HepG2 (cell line): ENCODE measurements at regions not wholly inside any gene's neighbourhood (a gene's known extent, or its start where the extent isn't known, plus 50 kb on each side); places are given as distances from the start of the nearest gene placed in this dataset.

Source experiments
- ATAC-seq: fragments of 200-7000 bp; cut with Tn5 transposase; 3 replicates; pipeline ENCODE4 v1.9.1; 2020; ENCODE audit warnings: mild to moderate bottlenecking, moderate library complexity
- BruUV-seq: library from RNA; stranded (reverse); fragments of 400-500 nt; replicated peaks from 2 replicates; lab custom pipeline; 2021; lab: Mats Ljungman, UMichigan
- CTCF ChIA-PET: fragments of 300-600 bp; formaldehyde crosslinking; extraction: SDS; loops from one replicate; lab custom pipeline; 2021; ENCODE audit warnings: low total read pairs, inconsistent platforms, low intra/inter-chr PET ratio; lab: Yijun Ruan, JAX
- POLR2A ChIA-PET: fragments of 350-600 bp; sonication (Branson Sonifier 250); formaldehyde crosslinking; loops from one replicate; lab custom pipeline; 2020; ENCODE audit warnings: antibody characterized with exemption, inconsistent platforms; lab: Yijun Ruan, JAX
- DNase-seq: peaks from one replicate; pipeline ENCODE4 v3.0.0-alpha.2; 2015; ENCODE audit warnings: low spot score
- FAIRE-seq: peaks from 3 replicates; lab custom pipeline; 2011; peaks lifted over from hg19 to GRCh38; lab: Jason Lieb, UNC
- H2AFZ ChIP-seq: one replicate; pipeline ENCODE4 v1.6.1; 2011; ENCODE audit warnings: low read length, inconsistent platforms
- H3K27ac ChIP-seq: fragments of 300-600 bp; 3 replicates; pipeline ENCODE4 v1.8.0; 2011; ENCODE audit warnings: mixed run types, mild to moderate bottlenecking, mixed read lengths, low read length, inconsistent platforms; ENCODE audit not compliant: insufficient read depth; ENCODE audit errors: extremely low read length
- H3K27me3 ChIP-seq, 2 experiments: fragments of 200-600 bp in 1 of 2; 2 replicates in 1 of 2; 3 replicates in 1 of 2; pipeline versions ENCODE4 v1.6.0 to v1.8.0; 2011; ENCODE audit warnings: low read length in 2 of 2, mild to moderate bottlenecking in 2 of 2, moderate library complexity in 2 of 2, inconsistent platforms in 1 of 2; ENCODE audit not compliant: insufficient read depth in 2 of 2, control insufficient read depth in 1 of 2
- H3K36me3 ChIP-seq, 2 experiments: fragments of 200-600 bp in 1 of 2; replicated peaks in 1 of 2; 2 replicates in 1 of 2; 3 replicates in 1 of 2; pipeline versions ENCODE4 v1.5.1 to v1.8.0; 2011; ENCODE audit warnings: low read length in 2 of 2, inconsistent platforms in 1 of 2; ENCODE audit not compliant: insufficient read depth in 2 of 2, control insufficient read depth in 1 of 2
- H3K4me1 ChIP-seq: 2 replicates; pipeline ENCODE4 v1.5.1; 2012; ENCODE audit warnings: low read length, inconsistent platforms; ENCODE audit not compliant: insufficient read depth
- H3K4me2 ChIP-seq: 2 replicates; pipeline ENCODE4 v1.6.0; 2011; ENCODE audit warnings: low read depth, low read length, inconsistent platforms
- H3K4me3 ChIP-seq, 3 experiments: fragments of 200-600 bp in 1 of 3; sonication (generic), shearing (Covaris generic) in 1 of 3; replicated peaks in 1 of 3; 2 replicates each; pipeline ENCODE4 v1.5.1; 2011 to 2016; ENCODE audit warnings: low read length in 3 of 3, inconsistent platforms in 2 of 3, low read depth in 2 of 3, mild to moderate bottlenecking in 2 of 3, control low read depth in 1 of 3, mixed read lengths in 1 of 3; ENCODE audit not compliant: insufficient read depth in 1 of 3
- H3K79me2 ChIP-seq: one replicate; pipeline ENCODE4 v1.6.1; 2011; ENCODE audit warnings: low read length, inconsistent platforms; ENCODE audit not compliant: insufficient read depth
- H3K9ac ChIP-seq: 2 replicates; pipeline ENCODE4 v1.6.0; 2011; ENCODE audit warnings: mild to moderate bottlenecking, low read depth, low read length, inconsistent platforms; ENCODE audit not compliant: insufficient read depth
- H3K9me3 ChIP-seq: 2 replicates; pipeline ENCODE4 v1.5.1; 2012; ENCODE audit warnings: mild to moderate bottlenecking, low read length
- H4K20me1 ChIP-seq: 2 replicates; pipeline ENCODE4 v1.6.0; 2011; ENCODE audit warnings: inconsistent platforms, mild to moderate bottlenecking, low read length, moderate library complexity; ENCODE audit not compliant: insufficient read depth
- ARNT2 ChIP-seq: sonication (generic); formaldehyde crosslinking; IDR thresholded peaks from 2 replicates; pipeline ENCODE4 v1.8.0; 2022; ENCODE audit warnings: mild to moderate bottlenecking, low read depth, missing genetic modification reagents, moderate library complexity
- BRCA1 ChIP-seq: sonication (generic); formaldehyde crosslinking; IDR thresholded peaks from 2 replicates; pipeline ENCODE4 v1.4.0; 2020; ENCODE audit warnings: missing genetic modification reagents
- DPF2 ChIP-seq: sonication (generic); formaldehyde crosslinking; IDR thresholded peaks from 2 replicates; pipeline ENCODE4 v1.4.0; 2020; ENCODE audit warnings: mild to moderate bottlenecking, low read depth, missing genetic modification reagents, borderline replicate concordance
- ETV5 ChIP-seq: IDR thresholded peaks from 2 replicates; pipeline ENCODE4 v1.6.1; 2018; ENCODE audit warnings: missing biosample characterization, missing genetic modification reagents, inconsistent platforms, borderline replicate concordance
- FLYWCH1 ChIP-seq: sonication (generic); formaldehyde crosslinking; IDR thresholded peaks from 2 replicates; pipeline ENCODE4 v1.8.1; 2023; ENCODE audit warnings: mild to moderate bottlenecking, missing genetic modification reagents
- GPN1 ChIP-seq: sonication (generic); formaldehyde crosslinking; IDR thresholded peaks from 2 replicates; pipeline ENCODE4 v1.5.1; 2020; ENCODE audit warnings: missing genetic modification reagents, borderline replicate concordance
- NFE2 ChIP-seq: sonication (generic); formaldehyde crosslinking; IDR thresholded peaks from 2 replicates; pipeline ENCODE4 v1.4.0; 2020; ENCODE audit warnings: missing genetic modification reagents
- NR2F6 ChIP-seq, 2 experiments: IDR thresholded peaks; 2 replicates each; pipeline ENCODE4 v1.6.1; 2016; ENCODE audit warnings: antibody characterized with exemption in 1 of 2, mild to moderate bottlenecking in 1 of 2
- POLR2G ChIP-seq: fragments of 200-400 bp; formaldehyde crosslinking; IDR thresholded peaks from 2 replicates; pipeline ENCODE4 v1.6.1; 2018; ENCODE audit warnings: mild to moderate bottlenecking, low read depth, low read length, moderate library complexity
- RXRB ChIP-seq: IDR thresholded peaks from 2 replicates; pipeline ENCODE4 v1.6.1; 2016; ENCODE audit warnings: borderline replicate concordance, missing genetic modification reagents, missing compliant biosample characterization
- ZBTB25 ChIP-seq: IDR thresholded peaks from 2 replicates; pipeline ENCODE4 v1.6.1; 2018; ENCODE audit warnings: missing genetic modification reagents
- ZNF329 ChIP-seq: sonication (generic); formaldehyde crosslinking; IDR thresholded peaks from 2 replicates; pipeline ENCODE4 v1.9.0; 2021; ENCODE audit warnings: low read depth, mild to moderate bottlenecking, missing genetic modification reagents
- WGBS: methylation state at CpG from one replicate; pipeline ENCODE4 v1.1.6; 2017; ENCODE audit warnings: low lambda C conversion rate; 5-methylcytosine and 5-hydroxymethylcytosine counted together
- in situ Hi-C: cut with HindIII; loops from 2 replicates; pipeline ENCODE4 v1.10.0; 2017; ENCODE audit warnings: low pct_unique_long_range_greater_than_20kb; ENCODE audit not compliant: extremely low pct_ligation_motif_present
- intact Hi-C: fragments of 100-400 bp; cut with micrococcal nuclease; formaldehyde crosslinking; loops from one replicate; pipeline ENCODE4 v1.10.0; 2022; ENCODE audit not compliant: unreplicated experiment

GRCh38 chr14:28975084-28975483, 208.5 kb downstream of the FOXG1 start:
- no peak overlapping the region for H2AFZ ChIP-seq
- no peak overlapping the region for H3K9ac ChIP-seq
- H3K4me2 ChIP-seq, result no peak overlapping the region
- FAIRE-seq (no peak), DNase-seq (no peak)
- intact Hi-C loops, result no loop called here
- BruUV-seq, result no TSS peak
- peaks cover 57% of the 10 kb centered on the region for H3K9me3 ChIP-seq
- CTCF ChIA-PET, result no interaction called here
- TF ChIP-seq ZNF329 (CRISPR knock-in tag), result no peak
- TF ChIP-seq, all 625 proteins: peak for 0
- Histone ChIP-seq H3K79me2 (no peaks in the 10 kb centered on the region), H4K20me1 (no peaks in the 10 kb centered on the region), H3K27me3 (no peaks in the 10 kb centered on the region), H3K27ac (no peak overlapping the region), H3K4me1 (no peaks in the 10 kb centered on the region), H3K4me3 (no peak overlapping the region), H3K36me3 (no peaks in the 10 kb centered on the region)
- 0% methylated on average over 1 of the region's 1 CpG for WGBS
- in situ Hi-C loops, result no loop called here
- no peak for ATAC-seq
- POLR2A ChIA-PET, result no interaction called here

- POLR2A ChIA-PET, result no interaction called here
- Histone ChIP-seq H3K9ac (no peak overlapping the region), H2AFZ (no peak overlapping the region), H3K36me3 (no peaks in the 10 kb centered on the region), H4K20me1 (no peaks in the 10 kb centered on the region), H3K4me2 (no peak overlapping the region), H3K27me3 (no peaks in the 10 kb centered on the region), H3K4me1 (no peaks in the 10 kb centered on the region), H3K9me3 (peaks cover 94% of the 10 kb centered on the region), H3K4me3 (no peak overlapping the region), H3K79me2 (no peaks in the 10 kb centered on the region), H3K27ac (no peak overlapping the region)
- no TSS peak for BruUV-seq
- FAIRE-seq (no peak), ATAC-seq (no peak), DNase-seq (no peak)
- CTCF ChIA-PET, result no interaction called here
- intact Hi-C loops (no loop called here), in situ Hi-C loops (no loop called here)
- TF ChIP-seq GPN1 (CRISPR knock-in tag) (no peak), NFE2 (CRISPR knock-in tag) (no peak), ETV5 (CRISPR knock-in tag) (no peak), ARNT2 (CRISPR knock-in tag) (no peak), POLR2G (no peak), ZBTB25 (no peak), RXRB (CRISPR knock-in tag) (no peak), FLYWCH1 (CRISPR knock-in tag) (no peak), DPF2 (CRISPR knock-in tag) (no peak), NR2F6 (IDR thresholded peaks at IDR 0.05) (no peak), NR2F6 (CRISPR knock-in tag; IDR thresholded peaks at IDR 0.05) (no peak), BRCA1 (CRISPR knock-in tag) (no peak)
- WGBS, result 9% methylated on average over 2 of the region's 2 CpGs
Observed at GRCh38 chr14:28982228-28982627, 215.6 kb downstream of the FOXG1 start.
